ENCODE measurements at regions not wholly inside any gene's neighbourhood (a gene's known extent, or its start where the extent isn't known, plus 50 kb on each side); places are given as distances from the start of the nearest gene placed in this dataset.

DNA sequence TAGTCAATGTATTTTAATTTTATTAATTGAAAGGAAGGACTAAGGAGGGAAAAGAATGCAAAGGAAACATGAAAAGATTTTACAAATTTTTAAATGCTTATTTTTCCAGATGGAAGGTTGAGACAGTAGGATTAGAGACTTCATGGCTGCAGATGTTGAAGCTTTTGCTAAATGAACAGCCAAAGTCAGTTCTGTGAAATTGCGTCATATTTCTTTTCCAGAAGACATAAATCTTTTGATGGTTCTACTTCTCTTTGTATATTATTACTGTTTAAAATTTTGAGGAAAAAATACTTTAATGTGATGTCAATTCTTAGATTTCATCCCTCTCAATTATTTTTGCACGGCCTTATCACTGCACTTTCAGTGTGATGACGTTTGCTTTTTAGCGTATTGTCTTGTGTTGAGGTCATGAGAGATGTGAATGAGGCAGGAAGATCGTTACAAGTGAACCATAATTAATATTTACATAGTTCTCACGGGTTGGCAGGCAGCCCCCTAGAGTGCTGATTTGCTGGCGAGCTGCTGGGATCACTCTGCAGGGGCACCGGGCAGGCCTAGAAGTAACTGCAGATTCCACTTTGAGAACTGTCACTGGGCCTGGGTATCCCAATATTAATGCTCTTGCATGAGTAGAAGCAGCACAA is 158.1 kb downstream of the TBXT start (continued):
- TF ChIP-seq PATZ1 (tag by site-specific recombination; IDR thresholded peaks at IDR 0.05) (no peak), FEZF1 (tag by site-specific recombination; IDR thresholded peaks at IDR 0.05) (peak; percentile 32; the same call in 1 of the 2 replicates), SP7 (tag by site-specific recombination; IDR thresholded peaks at IDR 0.05) (peak; percentile 48; the same call in 1 of the 2 replicates), INSM2 (tag by site-specific recombination; IDR thresholded peaks at IDR 0.05) (peak; percentile 53; the same call in 1 of the 2 replicates), GFI1B (tag by site-specific recombination; IDR thresholded peaks at IDR 0.05) (no peak), ZSCAN23 (tag by site-specific recombination; IDR thresholded peaks at IDR 0.05) (0 out of 2 replicates have a peak, but pooled peaks have one; percentile 23), ZNF501 (tag by site-specific recombination; IDR thresholded peaks at IDR 0.05) (no peak), ZNF791 (tag by site-specific recombination; IDR thresholded peaks at IDR 0.05) (no peak), ZIC2 (tag by site-specific recombination; IDR thresholded peaks at IDR 0.05) (peak; percentile 79), PRDM6 (tag by site-specific recombination; IDR thresholded peaks at IDR 0.05) (peak; percentile 84), ZNF274 (IDR thresholded peaks at IDR 0.05; ENCODE audit: low read length) (no peak), ZNF274 (tag by site-specific recombination; IDR thresholded peaks at IDR 0.05; ENCODE audit: borderline replicate concordance) (no peak), ZNF664 (tag by site-specific recombination; IDR thresholded peaks at IDR 0.05) (no peak), ZBTB1 (tag by site-specific recombination; IDR thresholded peaks at IDR 0.05) (no peak), ZNF629 (tag by site-specific recombination; IDR thresholded peaks at IDR 0.05) (peak; percentile 96), EGR2 (tag by site-specific recombination; IDR thresholded peaks at IDR 0.05; ENCODE audit: low read depth) (no peak), ZBTB21 (tag by site-specific recombination; IDR thresholded peaks at IDR 0.05) (peak; percentile 53), ZNF266 (tag by site-specific recombination; IDR thresholded peaks at IDR 0.05; ENCODE audit: low read depth) (no peak), SP2 (tag by site-specific recombination; IDR thresholded peaks at IDR 0.05) (no peak)
- TF ChIP-seq, protein P1, sequence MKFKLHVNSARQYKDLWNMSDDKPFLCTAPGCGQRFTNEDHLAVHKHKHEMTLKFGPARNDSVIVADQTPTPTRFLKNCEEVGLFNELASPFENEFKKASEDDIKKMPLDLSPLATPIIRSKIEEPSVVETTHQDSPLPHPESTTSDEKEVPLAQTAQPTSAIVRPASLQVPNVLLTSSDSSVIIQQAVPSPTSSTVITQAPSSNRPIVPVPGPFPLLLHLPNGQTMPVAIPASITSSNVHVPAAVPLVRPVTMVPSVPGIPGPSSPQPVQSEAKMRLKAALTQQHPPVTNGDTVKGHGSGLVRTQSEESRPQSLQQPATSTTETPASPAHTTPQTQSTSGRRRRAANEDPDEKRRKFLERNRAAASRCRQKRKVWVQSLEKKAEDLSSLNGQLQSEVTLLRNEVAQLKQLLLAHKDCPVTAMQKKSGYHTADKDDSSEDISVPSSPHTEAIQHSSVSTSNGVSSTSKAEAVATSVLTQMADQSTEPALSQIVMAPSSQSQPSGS (tag by site-specific recombination; IDR thresholded peaks at IDR 0.05; ENCODE audit: low read depth) = peak; percentile 73

All from HEK293 (cell line).